GM12872 (cell line): ENCODE measurements at regions not wholly inside any gene's neighbourhood (a gene's known extent, or its start where the extent isn't known, plus 50 kb on each side); places are given as distances from the start of the nearest gene placed in this dataset.

Experiments
- CTCF ChIP-seq: IDR thresholded peaks from 3 replicates; pipeline ENCODE4 v1.5.1; 2011; ENCODE audit warnings: low read depth, mild to moderate bottlenecking, low read length, moderate library complexity; ENCODE audit not compliant: insufficient read depth

DNA sequence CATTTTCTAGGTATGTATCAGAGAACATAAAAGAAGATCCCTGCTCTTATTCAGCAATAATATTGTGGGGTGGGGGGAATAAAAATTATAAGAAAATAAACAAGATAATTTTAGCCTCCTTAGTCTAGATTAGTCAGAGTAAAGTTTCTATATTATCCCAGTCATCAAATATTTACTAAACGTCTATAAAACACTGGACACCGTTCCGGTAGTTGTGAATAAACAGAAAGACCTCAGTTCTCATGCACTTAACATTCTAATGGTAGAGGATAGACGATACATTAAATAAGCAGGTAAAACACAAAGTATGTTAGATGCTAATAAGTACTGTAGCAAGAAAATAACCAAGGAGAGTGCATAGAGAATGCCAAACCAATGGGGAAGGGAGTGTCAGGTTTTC lies 425.0 kb downstream of the GBE1 start:
- TF ChIP-seq CTCF: no peak

DNA sequence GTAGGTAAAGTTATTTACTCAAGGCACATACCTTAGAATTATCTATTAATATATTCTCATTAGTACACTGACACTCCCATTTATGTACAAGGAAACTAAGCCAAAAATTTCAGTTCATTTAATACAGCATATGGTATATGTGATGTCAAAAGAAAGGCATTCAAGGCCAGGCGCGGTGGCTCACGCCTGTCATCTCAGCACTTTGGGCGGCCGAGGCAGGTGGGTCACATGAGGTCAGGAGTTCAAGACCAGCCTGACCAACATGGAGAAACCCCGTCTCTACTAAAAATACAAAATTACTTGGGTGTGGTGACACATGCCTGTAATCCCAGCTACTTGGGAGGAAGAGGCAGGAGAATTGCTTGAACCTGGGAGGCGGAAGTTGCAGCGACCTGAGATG lies 435.2 kb downstream of the GBE1 start:
- TF ChIP-seq CTCF: no peak

DNA sequence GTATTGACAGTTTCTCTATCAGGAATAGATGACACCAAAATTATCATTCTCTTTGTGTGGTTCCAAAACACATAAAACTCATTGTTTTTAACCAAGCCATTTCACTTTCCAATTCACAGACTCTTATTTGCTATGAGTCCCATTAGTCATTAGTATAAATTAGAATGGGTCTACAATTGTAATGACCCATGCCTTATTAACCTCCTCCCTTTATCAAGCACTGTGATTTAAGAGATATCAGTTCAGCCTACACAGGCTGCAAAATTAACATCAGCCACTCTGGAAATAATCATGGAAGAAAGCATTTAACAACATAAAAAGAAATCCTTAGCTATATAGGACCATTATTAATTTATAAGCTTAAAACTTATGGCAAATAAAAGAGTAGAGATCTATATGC lies 440.6 kb downstream of the GBE1 start:
- no peak for TF ChIP-seq CTCF

- TF ChIP-seq CTCF: no peak
Measured at GRCh38 chr3:81315030-81315429, 446.4 kb downstream of the GBE1 start.

GRCh38 chr3:81311321-81311720 lies 450.1 kb downstream of the GBE1 start:
- no peak for TF ChIP-seq CTCF

DNA sequence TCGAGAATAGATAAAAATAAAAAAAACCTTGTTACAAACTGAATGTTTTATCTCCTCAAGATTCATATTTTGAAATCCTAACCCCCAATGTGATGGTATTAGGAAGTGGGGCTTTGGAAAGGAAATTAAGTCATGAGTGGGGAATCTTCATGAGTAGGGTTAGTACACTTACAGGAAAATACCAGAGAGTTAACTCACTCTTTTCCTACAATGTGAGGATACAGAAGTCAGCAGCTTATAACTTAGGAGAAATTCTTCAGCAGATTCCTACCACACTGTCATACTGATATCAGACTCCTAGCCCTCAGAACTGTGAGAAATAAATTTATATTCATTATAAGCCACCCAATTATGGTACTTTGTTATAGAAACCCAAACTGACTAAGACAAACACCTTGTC lies 453.1 kb downstream of the GBE1 start:
- no peak for TF ChIP-seq CTCF

- TF ChIP-seq CTCF: no peak
Measured at GRCh38 chr3:81307221-81307620, 454.2 kb downstream of the GBE1 start.

- no peak for TF ChIP-seq CTCF
Measured at GRCh38 chr3:81303321-81303720, 458.1 kb downstream of the GBE1 start.
